H9 (cell line): ENCODE measurements at regions not wholly inside any gene's neighbourhood (a gene's known extent, or its start where the extent isn't known, plus 50 kb on each side); places are given as distances from the start of the nearest gene placed in this dataset.
"Not testable (repeated sequence)": the region's sequence is repeated elsewhere in the genome, so short reads cannot be mapped to it uniquely, and the experiment has no call there.

Source experiments
- DNase-seq: peaks from one replicate; pipeline ENCODE4 v3.0.0-alpha.2; 2017
- H2AFZ ChIP-seq: one replicate; pipeline ENCODE4 v1.6.1; 2013; ENCODE audit warnings: mild to moderate bottlenecking, low read length, control low read depth, moderate library complexity
- H2AK5ac ChIP-seq: 2 replicates; pipeline ENCODE4 v1.6.1; 2013; ENCODE audit warnings: low read length, control low read depth, mixed read lengths; ENCODE audit not compliant: insufficient read length
- H2BK120ac ChIP-seq: one replicate; pipeline ENCODE4 v1.6.1; 2013; ENCODE audit warnings: low read depth, mild to moderate bottlenecking, low read length, control low read depth, inconsistent platforms; ENCODE audit not compliant: poor library complexity, severe bottlenecking
- H2BK12ac ChIP-seq: 2 replicates; pipeline ENCODE4 v1.6.1; 2013; ENCODE audit warnings: low read length, control low read depth, mixed read lengths, low read depth; ENCODE audit not compliant: insufficient read length
- H2BK15ac ChIP-seq: 2 replicates; pipeline ENCODE4 v1.6.1; 2013; ENCODE audit warnings: low read depth, low read length, control low read depth
- H2BK20ac ChIP-seq: one replicate; pipeline ENCODE4 v1.6.1; 2013; ENCODE audit warnings: low read depth, mild to moderate bottlenecking, low read length, control low read depth, inconsistent platforms; ENCODE audit not compliant: poor library complexity, severe bottlenecking
- H2BK5ac ChIP-seq: 2 replicates; pipeline ENCODE4 v1.6.1; 2013; ENCODE audit warnings: low read length, control low read depth, mixed read lengths; ENCODE audit not compliant: insufficient read length
- H3K14ac ChIP-seq: 2 replicates; pipeline ENCODE4 v1.6.1; 2013; ENCODE audit warnings: low read length, control low read depth; ENCODE audit not compliant: insufficient read depth
- H3K18ac ChIP-seq: 2 replicates; pipeline ENCODE4 v1.6.1; 2013; ENCODE audit warnings: low read depth, mild to moderate bottlenecking, mixed read lengths, low read length, control low read depth; ENCODE audit not compliant: insufficient read length
- H3K23ac ChIP-seq: 2 replicates; pipeline ENCODE4 v1.6.1; 2013; ENCODE audit warnings: low read length, control low read depth, mixed read lengths, low read depth; ENCODE audit not compliant: insufficient read length
- H3K23me2 ChIP-seq: 2 replicates; pipeline ENCODE4 v1.6.1; 2013; ENCODE audit warnings: low read depth, mild to moderate bottlenecking, mixed read lengths, low read length, control low read depth; ENCODE audit not compliant: insufficient read length, poor library complexity, severe bottlenecking
- H3K27ac ChIP-seq: 2 replicates; pipeline ENCODE4 v1.5.1; 2013; ENCODE audit warnings: low read length, control low read depth, mixed read lengths, low read depth; ENCODE audit not compliant: insufficient read length
- H3K27me3 ChIP-seq: 2 replicates; pipeline ENCODE4 v1.6.1; 2013; ENCODE audit warnings: low read length, control low read depth, inconsistent platforms; ENCODE audit not compliant: insufficient read depth
- H3K4ac ChIP-seq: 2 replicates; pipeline ENCODE4 v1.6.1; 2013; ENCODE audit warnings: low read depth, mild to moderate bottlenecking, control low read depth, inconsistent platforms, low read length, moderate library complexity
- H3K4me1 ChIP-seq: 2 replicates; pipeline ENCODE4 v1.6.1; 2013; ENCODE audit warnings: low read length, control low read depth, inconsistent platforms; ENCODE audit not compliant: insufficient read depth
- H3K4me2 ChIP-seq: 2 replicates; pipeline ENCODE4 v1.6.1; 2013; ENCODE audit warnings: low read length, control low read depth, mixed read lengths; ENCODE audit not compliant: insufficient read length, insufficient read depth
- H3K56ac ChIP-seq: 2 replicates; pipeline ENCODE4 v1.6.1; 2013; ENCODE audit warnings: low read depth, mild to moderate bottlenecking, mixed read lengths, low read length, control low read depth; ENCODE audit not compliant: insufficient read length
- H3K79me1 ChIP-seq: 2 replicates; pipeline ENCODE4 v1.6.1; 2013; ENCODE audit warnings: low read depth, mild to moderate bottlenecking, moderate library complexity, low read length, control low read depth, inconsistent platforms; ENCODE audit not compliant: insufficient read depth, poor library complexity, severe bottlenecking
- H3K79me2 ChIP-seq: 2 replicates; pipeline ENCODE4 v1.6.1; 2013; ENCODE audit warnings: low read length, control low read depth, inconsistent platforms; ENCODE audit not compliant: insufficient read depth
- H3K9ac ChIP-seq: 2 replicates; pipeline ENCODE4 v1.6.1; 2013; ENCODE audit warnings: low read length, control low read depth, mixed read lengths; ENCODE audit not compliant: insufficient read length; ENCODE audit errors: extremely low read depth
- H3K9me3 ChIP-seq: one replicate; pipeline ENCODE4 v1.6.1; 2013; ENCODE audit warnings: low read depth, low read length, inconsistent platforms; ENCODE audit not compliant: control insufficient read depth
- H3T11ph ChIP-seq: one replicate; pipeline ENCODE4 v1.6.1; 2013; ENCODE audit warnings: mild to moderate bottlenecking, low read length, control low read depth, inconsistent platforms
- H4K20me1 ChIP-seq: one replicate; pipeline ENCODE4 v1.6.1; 2013; ENCODE audit not compliant: control insufficient read depth, insufficient read length, insufficient read depth
- H4K5ac ChIP-seq: 2 replicates; pipeline ENCODE4 v1.6.1; 2013; ENCODE audit warnings: low read depth, mild to moderate bottlenecking, mixed read lengths, low read length, control low read depth; ENCODE audit not compliant: insufficient read length
- H4K8ac ChIP-seq: replicated peaks from 2 replicates; pipeline ENCODE4 v1.6.1; 2013; ENCODE audit warnings: low read length, control low read depth, mixed read lengths, low read depth; ENCODE audit not compliant: insufficient read length
- H4K91ac ChIP-seq: 2 replicates; pipeline ENCODE4 v1.6.1; 2013; ENCODE audit warnings: low read depth, mild to moderate bottlenecking, moderate library complexity, mixed read lengths, low read length, control low read depth; ENCODE audit not compliant: insufficient read length
- H3K27ac Mint-ChIP-seq, 3 experiments: 2 replicates in 2 of 3; 3 replicates in 1 of 3; pipeline ENCODE4 v1.8.0; 2020 to 2021; ENCODE audit warnings: mixed read lengths in 3 of 3, mild to moderate bottlenecking in 1 of 3, moderate library complexity in 1 of 3
- H3K27me3 Mint-ChIP-seq: 2 replicates; pipeline ENCODE4 v1.8.0; 2021; ENCODE audit warnings: low read depth, mild to moderate bottlenecking, moderate library complexity, mixed read lengths
- H3K36me3 Mint-ChIP-seq, 3 experiments: 2 replicates in 2 of 3; 3 replicates in 1 of 3; pipeline ENCODE4 v1.8.0; 2020 to 2021; ENCODE audit warnings: low read depth in 3 of 3, mixed read lengths in 3 of 3; ENCODE audit not compliant: insufficient read depth in 1 of 3
- H3K4me1 Mint-ChIP-seq, 2 experiments: 2 replicates each; pipeline ENCODE4 v1.8.0; 2020; ENCODE audit warnings: mixed read lengths in 2 of 2
- H3K4me3 Mint-ChIP-seq, 2 experiments: 2 replicates in 1 of 2; 3 replicates in 1 of 2; pipeline ENCODE4 v1.8.0; 2020 to 2021; ENCODE audit warnings: mild to moderate bottlenecking in 2 of 2, mixed read lengths in 2 of 2, moderate library complexity in 1 of 2
- H3K9me3 Mint-ChIP-seq, 2 experiments: 2 replicates in 1 of 2; 3 replicates in 1 of 2; pipeline ENCODE4 v1.8.0; 2020; ENCODE audit warnings: mild to moderate bottlenecking in 2 of 2, mixed read lengths in 2 of 2, moderate library complexity in 1 of 2
- WGBS: extraction: QIAGEN DNeasy Blood & Tissue Kit; methylation state at CpG from one replicate; pipeline ENCODE4 v1.1.7; 2013; ENCODE audit warnings: missing lambda C conversion rate, low lambda C conversion rate, mixed read lengths; ENCODE audit not compliant: insufficient read length; ENCODE audit errors: extremely low coverage; 5-methylcytosine and 5-hydroxymethylcytosine counted together
- TF ChIP-seq, protein P1 (sequence below): fragments of 200-600 bp; sonication (generic); conservative IDR thresholded peaks from 3 replicates; pipeline ENCODE4 v1.8.0; 2021; ENCODE audit warnings: antibody characterized with exemption, mild to moderate bottlenecking

DNA sequence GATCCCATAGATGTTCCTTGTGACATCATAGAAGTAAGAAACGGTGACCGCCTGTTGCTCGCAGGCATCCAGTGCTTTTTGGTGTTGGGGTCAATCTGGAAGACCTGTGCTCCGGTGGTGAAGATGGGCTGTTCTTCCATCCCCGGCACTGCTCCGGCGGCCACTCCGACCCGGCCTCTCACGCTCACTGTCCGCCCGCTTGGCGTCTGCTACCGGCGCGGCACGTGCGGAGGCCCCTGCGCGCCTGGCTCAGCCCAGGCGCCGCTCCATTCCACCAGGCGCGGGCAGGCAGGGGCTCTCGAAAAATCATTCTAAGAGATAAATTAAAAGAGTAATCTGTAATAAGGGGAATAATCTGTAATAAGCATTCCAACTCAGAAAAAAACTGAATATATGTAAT, 934.5 kb downstream of the TMEM121 start:
- Mint-ChIP-seq H3K36me3 (peaks cover 2 to 13% (median 13%) of the 10 kb centered on the region in 3 experiments; a peak in 5 of 7 replicates), H3K27ac (no peak overlapping the region), H3K9me3 (peaks cover 85 to 88% of the 10 kb centered on the region in 2 experiments), H3K4me1 (no peaks in the 10 kb centered on the region), H3K27me3 (no peaks in the 10 kb centered on the region; the same call in 1 of the 2 replicates), H3K4me3 (no peak overlapping the region)
- H3K4me1 ChIP-seq = no peaks in the 10 kb centered on the region
- no peaks in the 10 kb centered on the region for H3K27me3 ChIP-seq
- WGBS = no CpG with 5 or more reads among the region's 25 CpGs
- no peak overlapping the region for H2BK120ac ChIP-seq
- no peak overlapping the region for H3K4ac ChIP-seq
- no peak overlapping the region for H2BK12ac ChIP-seq
- H3K79me2 ChIP-seq = no peaks in the 10 kb centered on the region
- H4K8ac ChIP-seq = no peak overlapping the region
- no peak overlapping the region for H2AK5ac ChIP-seq
- no peaks in the 10 kb centered on the region for H3K79me1 ChIP-seq
- no peak overlapping the region for H2BK5ac ChIP-seq
- H3K56ac ChIP-seq = no peak overlapping the region
- no peak overlapping the region for H4K91ac ChIP-seq
- no peak overlapping the region for H2BK20ac ChIP-seq
- no peak overlapping the region for H3T11ph ChIP-seq
- no peak overlapping the region for H2AFZ ChIP-seq
- no peak overlapping the region for H3K14ac ChIP-seq
- H3K18ac ChIP-seq = no peak overlapping the region
- no peaks in the 10 kb centered on the region for H4K20me1 ChIP-seq
- H3K9me3 ChIP-seq = peaks cover 50% of the 10 kb centered on the region
- H3K27ac ChIP-seq = no peak overlapping the region
- no peak overlapping the region for H3K23ac ChIP-seq
- no peak for DNase-seq
- no peak overlapping the region for H3K4me2 ChIP-seq
- H3K9ac ChIP-seq = no peak overlapping the region
- H3K23me2 ChIP-seq = no peaks in the 10 kb centered on the region
- H4K5ac ChIP-seq = no peak overlapping the region
- no peak overlapping the region for H2BK15ac ChIP-seq
- TF ChIP-seq, protein P1, sequence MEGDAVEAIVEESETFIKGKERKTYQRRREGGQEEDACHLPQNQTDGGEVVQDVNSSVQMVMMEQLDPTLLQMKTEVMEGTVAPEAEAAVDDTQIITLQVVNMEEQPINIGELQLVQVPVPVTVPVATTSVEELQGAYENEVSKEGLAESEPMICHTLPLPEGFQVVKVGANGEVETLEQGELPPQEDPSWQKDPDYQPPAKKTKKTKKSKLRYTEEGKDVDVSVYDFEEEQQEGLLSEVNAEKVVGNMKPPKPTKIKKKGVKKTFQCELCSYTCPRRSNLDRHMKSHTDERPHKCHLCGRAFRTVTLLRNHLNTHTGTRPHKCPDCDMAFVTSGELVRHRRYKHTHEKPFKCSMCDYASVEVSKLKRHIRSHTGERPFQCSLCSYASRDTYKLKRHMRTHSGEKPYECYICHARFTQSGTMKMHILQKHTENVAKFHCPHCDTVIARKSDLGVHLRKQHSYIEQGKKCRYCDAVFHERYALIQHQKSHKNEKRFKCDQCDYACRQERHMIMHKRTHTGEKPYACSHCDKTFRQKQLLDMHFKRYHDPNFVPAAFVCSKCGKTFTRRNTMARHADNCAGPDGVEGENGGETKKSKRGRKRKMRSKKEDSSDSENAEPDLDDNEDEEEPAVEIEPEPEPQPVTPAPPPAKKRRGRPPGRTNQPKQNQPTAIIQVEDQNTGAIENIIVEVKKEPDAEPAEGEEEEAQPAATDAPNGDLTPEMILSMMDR = no peak

DNA sequence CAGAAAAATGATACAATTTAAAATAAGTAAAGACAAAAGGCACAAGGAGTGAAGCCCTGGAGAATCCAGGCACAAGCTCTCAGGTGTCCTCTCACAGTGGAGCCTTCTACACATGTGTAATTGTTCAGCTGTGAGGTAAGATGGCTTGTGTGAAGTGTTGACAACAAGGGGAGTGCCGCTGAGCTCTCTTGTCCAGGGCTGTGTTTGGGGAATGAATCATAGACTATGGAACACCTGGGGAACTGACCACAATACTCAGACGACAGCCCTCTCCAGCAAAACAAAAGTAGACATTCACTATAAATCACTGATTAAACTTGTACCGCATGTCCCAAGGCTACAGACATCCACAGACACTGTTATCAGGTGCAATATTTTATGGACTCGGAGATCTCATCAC, 940.1 kb downstream of the TMEM121 start:
- not testable (repeated sequence) for H4K20me1 ChIP-seq, H4K8ac ChIP-seq, H3K4me1 ChIP-seq, H3K27ac Mint-ChIP-seq, DNase-seq, H3K4me1 Mint-ChIP-seq, H3K4ac ChIP-seq, H2BK5ac ChIP-seq, H2BK12ac ChIP-seq, H2BK15ac ChIP-seq, H3K79me1 ChIP-seq, H2AK5ac ChIP-seq, H3K4me2 ChIP-seq, H4K5ac ChIP-seq, H2AFZ ChIP-seq, H3K9ac ChIP-seq, H3K23me2 ChIP-seq, H3K79me2 ChIP-seq, H3K56ac ChIP-seq, H3T11ph ChIP-seq, H3K27ac ChIP-seq, H2BK120ac ChIP-seq, H3K27me3 ChIP-seq, H3K14ac ChIP-seq, H4K91ac ChIP-seq, H3K18ac ChIP-seq, H3K23ac ChIP-seq, H3K4me3 Mint-ChIP-seq, H3K27me3 Mint-ChIP-seq, H2BK20ac ChIP-seq
- H3K9me3 ChIP-seq = peaks cover 47% of the 10 kb centered on the region
- Mint-ChIP-seq H3K9me3 (peaks cover 82 to 85% of the 10 kb centered on the region in 2 experiments), H3K36me3 (peaks cover 0 to 20% (median 5%) of the 10 kb centered on the region in 3 experiments; a peak in 4 of 7 replicates)
- no CpG with 5 or more reads among the region's 4 CpGs for WGBS
